Thymus (tissue), 11 donors: ENCODE measurements at regions not wholly inside any gene's neighbourhood (a gene's known extent, or its start where the extent isn't known, plus 50 kb on each side); places are given as distances from the start of the nearest gene placed in this dataset.
A peak's percentile ranks its signal among the peaks of the same experiment; 100 is the strongest.

Source experiments
- DNase-seq, 9 donors: peaks; one replicate each; pipeline ENCODE4 v3.0.0-alpha.2; 2013; ENCODE audit warnings: low spot score in 9 of 9, low read depth in 6 of 9, missing footprints in 1 of 9
- H3K27ac ChIP-seq, 2 donors: one replicate each; pipeline ENCODE4 v1.5.1; 2013; ENCODE audit warnings: control low read depth in 1 of 2, low read depth in 1 of 2, low read length in 1 of 2, mild to moderate bottlenecking in 1 of 2, moderate library complexity in 1 of 2
- H3K27me3 ChIP-seq, 2 donors: one replicate each; pipeline ENCODE4 v1.5.1; 2013; ENCODE audit warnings: low read length in 1 of 2; ENCODE audit not compliant: control insufficient read depth in 2 of 2, insufficient read depth in 1 of 2
- H3K36me3 ChIP-seq, 2 donors: one replicate each; pipeline ENCODE4 v1.5.1; 2013; ENCODE audit warnings: low read length in 1 of 2, mild to moderate bottlenecking in 1 of 2, moderate library complexity in 1 of 2; ENCODE audit not compliant: control insufficient read depth in 2 of 2, insufficient read depth in 2 of 2
- H3K4me1 ChIP-seq, 2 donors: one replicate each; pipeline ENCODE4 v1.5.1; 2013; ENCODE audit warnings: low read length in 2 of 2; ENCODE audit not compliant: control insufficient read depth in 2 of 2, insufficient read depth in 2 of 2
- H3K4me3 ChIP-seq, 2 donors: one replicate each; pipeline ENCODE4 v1.5.1; 2013; ENCODE audit warnings: low read length in 2 of 2, control low read depth in 1 of 2, mild to moderate bottlenecking in 1 of 2
- H3K9me3 ChIP-seq, 2 donors: one replicate each; pipeline ENCODE4 v1.5.1; 2013; ENCODE audit warnings: low read length in 1 of 2, mild to moderate bottlenecking in 1 of 2; ENCODE audit not compliant: control insufficient read depth in 2 of 2, insufficient read depth in 1 of 2
- WGBS: extraction: QIAGEN DNeasy Blood & Tissue Kit; methylation state at CpG from one replicate; pipeline ENCODE4 v1.1.7; 2013; 5-methylcytosine and 5-hydroxymethylcytosine counted together
- donor health status: healthy.

GRCh38 chr16:52078716-52079655, 468.0 kb downstream of the TOX3 start:
- no peak for DNase-seq
- 93% methylated on average over 3 of the region's 3 CpGs for WGBS
- no peaks in the 10 kb centered on the region for H3K4me1 ChIP-seq
- no peaks in the 10 kb centered on the region for H3K27me3 ChIP-seq
- H3K27ac ChIP-seq: no peak overlapping the region
- H3K4me3 ChIP-seq: no peak overlapping the region
- no peaks in the 10 kb centered on the region for H3K9me3 ChIP-seq
- no peaks in the 10 kb centered on the region for H3K36me3 ChIP-seq

GRCh38 chr16:52077607-52078006, 469.3 kb downstream of the TOX3 start:
- Histone ChIP-seq H3K4me1 (no peaks in the 10 kb centered on the region), H3K9me3 (no peaks in the 10 kb centered on the region), H3K4me3 (no peak overlapping the region), H3K27ac (no peak overlapping the region), H3K27me3 (no peaks in the 10 kb centered on the region), H3K36me3 (no peaks in the 10 kb centered on the region)
- 94% methylated on average over 5 of the region's 5 CpGs for WGBS
- DNase-seq: no peak

GRCh38 chr16:52076801-52077201, 470.1 kb downstream of the TOX3 start:
- Histone ChIP-seq H3K4me3 (no peak overlapping the region), H3K36me3 (no peaks in the 10 kb centered on the region), H3K27me3 (no peaks in the 10 kb centered on the region), H3K4me1 (no peaks in the 10 kb centered on the region), H3K9me3 (no peaks in the 10 kb centered on the region), H3K27ac (no peak overlapping the region)
- DNase-seq: no peak
- WGBS: 91% methylated on average over 3 of the region's 3 CpGs

- Histone ChIP-seq H3K27ac (no peak overlapping the region), H3K4me1 (no peaks in the 10 kb centered on the region), H3K9me3 (no peaks in the 10 kb centered on the region), H3K27me3 (no peaks in the 10 kb centered on the region), H3K36me3 (no peaks in the 10 kb centered on the region), H3K4me3 (no peak overlapping the region)
- 90% methylated on average over 6 of the region's 6 CpGs for WGBS
- no peak for DNase-seq
Measured at GRCh38 chr16:52076332-52076731, 470.6 kb downstream of the TOX3 start.

GRCh38 chr16:52074133-52074532, 472.8 kb downstream of the TOX3 start:
- no peak for DNase-seq
- H3K27me3 ChIP-seq: no peaks in the 10 kb centered on the region
- H3K9me3 ChIP-seq: no peaks in the 10 kb centered on the region
- no peak overlapping the region for H3K4me3 ChIP-seq
- WGBS: 90% methylated on average over 3 of the region's 3 CpGs
- H3K36me3 ChIP-seq: no peaks in the 10 kb centered on the region
- no peak overlapping the region for H3K27ac ChIP-seq
- no peaks in the 10 kb centered on the region for H3K4me1 ChIP-seq

GRCh38 chr16:52073024-52073423, 473.9 kb downstream of the TOX3 start:
- Histone ChIP-seq H3K9me3 (no peaks in the 10 kb centered on the region), H3K36me3 (no peaks in the 10 kb centered on the region), H3K4me1 (no peaks in the 10 kb centered on the region), H3K4me3 (no peak overlapping the region), H3K27ac (no peak overlapping the region), H3K27me3 (no peaks in the 10 kb centered on the region)
- 86% methylated on average over 3 of the region's 3 CpGs for WGBS
- DNase-seq: no peak

- 74% methylated on average over 4 of the region's 4 CpGs for WGBS
- H3K9me3 ChIP-seq: no peaks in the 10 kb centered on the region
Measured at GRCh38 chr16:52071101-52071500, 475.8 kb downstream of the TOX3 start.

GRCh38 chr16:52070341-52071057, 476.4 kb downstream of the TOX3 start:
- H3K4me1 ChIP-seq: no peaks in the 10 kb centered on the region
- 97% methylated on average over 2 of the region's 2 CpGs for whole genome bisulfite sequencing
- no peaks in the 10 kb centered on the region for H3K36me3 ChIP-seq
- no peak for DNase-seq
- no peaks in the 10 kb centered on the region for H3K27me3 ChIP-seq
- no peaks in the 10 kb centered on the region for H3K9me3 ChIP-seq
- H3K4me3 ChIP-seq: no peak overlapping the region
- H3K27ac ChIP-seq: no peak overlapping the region

More at GRCh38 chr16:52071101-52071500, 475.8 kb downstream of the TOX3 start:
- H3K4me3 ChIP-seq: no peak overlapping the region
- no peak overlapping the region for H3K27ac ChIP-seq
- no peaks in the 10 kb centered on the region for H3K4me1 ChIP-seq
- H3K36me3 ChIP-seq: no peaks in the 10 kb centered on the region
- no peaks in the 10 kb centered on the region for H3K27me3 ChIP-seq
- DNase-seq: no peak

- H3K9me3 ChIP-seq: no peaks in the 10 kb centered on the region
- DNase-seq: peak in 1 of 9 donors; percentile 1
- H3K27me3 ChIP-seq: no peaks in the 10 kb centered on the region
- no peak overlapping the region for H3K4me3 ChIP-seq
- 28% methylated on average over 3 of the region's 3 CpGs for WGBS
- no peak overlapping the region for H3K27ac ChIP-seq
- H3K4me1 ChIP-seq: no peaks in the 10 kb centered on the region
- H3K36me3 ChIP-seq: no peaks in the 10 kb centered on the region
Measured at GRCh38 chr16:52069866-52070265, 477.1 kb downstream of the TOX3 start.
